Right kidney (tissue), 1 donor: ENCODE measurements at regions not wholly inside any gene's neighbourhood (a gene's known extent, or its start where the extent isn't known, plus 50 kb on each side); places are given as distances from the start of the nearest gene placed in this dataset.

ENCODE experiments used
- DNase-seq: peaks from one replicate; pipeline ENCODE4 v3.0.0-alpha.2; 2016

DNA sequence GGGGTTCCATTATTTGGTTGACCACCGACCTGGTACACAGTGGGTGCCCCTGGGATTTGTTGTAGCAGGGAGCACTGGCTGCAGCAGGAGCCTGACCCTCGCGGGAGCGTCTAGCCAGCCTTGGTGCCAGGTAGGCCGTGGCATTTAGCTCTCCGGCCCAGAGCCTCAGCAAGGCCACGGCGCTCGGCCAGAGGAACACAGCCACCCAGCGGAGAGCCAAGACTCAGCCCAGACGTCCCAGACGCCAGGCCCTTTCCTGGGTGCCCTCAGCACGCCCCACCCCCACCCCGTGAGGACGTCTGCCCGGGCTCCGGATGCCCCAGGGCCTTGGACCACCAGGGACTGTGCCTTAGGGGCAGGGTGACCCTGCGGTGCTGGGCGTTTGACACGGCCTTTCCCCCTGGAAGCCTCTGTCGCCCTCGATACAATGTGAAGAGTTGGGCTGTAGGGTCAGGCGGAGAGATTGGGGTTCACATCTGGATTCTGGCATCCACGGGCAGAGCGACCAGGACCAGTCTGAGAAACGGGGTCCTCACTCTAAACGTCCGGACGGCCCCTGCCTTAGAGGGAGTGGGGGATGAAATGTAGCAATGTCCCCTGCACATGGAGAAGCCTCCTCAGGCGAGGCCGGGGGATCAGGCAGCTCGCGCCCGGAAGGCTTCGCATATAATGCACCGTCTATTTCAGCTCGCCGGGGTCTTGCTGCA, 99.2 kb upstream of the FGF3 start:
- DNase-seq: peak; percentile 57

DNA sequence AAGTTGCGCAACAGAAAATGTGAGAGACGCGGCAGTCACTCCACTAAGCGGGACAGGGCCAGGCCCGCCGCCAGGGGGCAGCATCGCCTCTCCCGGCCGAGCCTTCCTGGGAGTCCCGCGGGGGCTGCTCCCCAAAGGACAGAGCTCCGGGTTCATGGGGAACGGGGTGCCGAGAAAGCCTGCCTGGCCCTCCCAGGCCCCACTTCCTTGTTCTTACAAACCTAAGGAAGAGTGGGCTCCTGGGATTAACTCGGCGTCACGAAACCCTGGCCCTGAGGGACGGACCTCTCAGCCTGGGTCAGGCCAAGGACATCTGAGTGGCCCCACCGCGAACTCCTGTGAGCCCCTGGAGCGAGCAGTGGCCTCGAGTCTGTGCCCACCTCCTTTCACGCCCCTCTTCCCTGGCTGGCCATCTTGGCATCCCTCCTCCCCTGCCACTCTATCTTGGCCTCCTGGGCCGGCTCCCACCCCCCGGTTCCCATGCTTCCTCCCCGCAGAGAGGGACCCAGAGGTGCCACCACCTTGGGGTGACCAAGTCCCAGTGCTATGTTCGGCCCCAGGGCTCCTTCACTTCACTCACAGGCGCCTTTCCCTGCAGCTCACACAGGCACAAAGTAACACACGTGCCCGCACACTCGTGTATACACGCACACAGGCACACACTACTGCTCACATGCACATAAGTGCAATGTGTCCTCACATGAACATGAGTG, 99.9 kb upstream of the FGF3 start:
- DNase-seq: peak; percentile 79

DNA sequence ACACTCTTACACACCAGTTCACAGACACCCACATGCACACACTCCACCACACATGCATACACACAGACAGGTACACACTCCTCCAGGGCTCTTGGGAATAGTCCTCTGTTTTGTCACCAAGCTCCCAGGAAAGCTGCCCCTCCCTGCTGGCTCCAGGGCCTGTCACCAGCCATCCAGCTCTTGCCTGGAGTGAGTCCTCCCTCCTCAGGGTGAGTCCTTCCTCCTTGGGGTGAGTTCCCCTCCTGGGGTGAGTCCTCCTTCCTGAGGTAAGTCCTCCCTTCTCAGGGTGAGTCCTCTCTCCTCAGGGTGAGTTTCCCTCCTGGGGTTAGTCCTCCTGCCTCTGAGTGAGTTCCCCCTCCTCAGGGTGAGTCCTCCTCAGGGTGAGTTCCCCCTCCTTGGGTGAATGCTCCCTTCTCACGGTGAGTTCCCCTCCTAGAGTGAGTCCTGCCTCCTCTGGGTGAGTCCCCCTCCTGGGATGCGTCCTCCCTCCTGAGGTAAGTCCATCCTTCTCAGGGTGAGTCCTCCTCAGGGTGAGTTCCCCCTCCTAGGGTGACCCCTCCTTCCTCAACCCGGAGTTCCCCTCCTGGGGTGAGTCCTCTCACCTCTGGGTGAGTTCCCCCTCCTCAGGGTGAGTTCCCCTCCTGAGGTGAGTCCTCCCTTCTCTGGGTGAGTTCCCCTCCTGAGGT, 100.6 kb upstream of the FGF3 start:
- DNase-seq: no peak

- no peak for DNase-seq
These were observed 101.3 kb upstream of the FGF3 start for GRCh38 chr11:69920345-69921127.

DNA sequence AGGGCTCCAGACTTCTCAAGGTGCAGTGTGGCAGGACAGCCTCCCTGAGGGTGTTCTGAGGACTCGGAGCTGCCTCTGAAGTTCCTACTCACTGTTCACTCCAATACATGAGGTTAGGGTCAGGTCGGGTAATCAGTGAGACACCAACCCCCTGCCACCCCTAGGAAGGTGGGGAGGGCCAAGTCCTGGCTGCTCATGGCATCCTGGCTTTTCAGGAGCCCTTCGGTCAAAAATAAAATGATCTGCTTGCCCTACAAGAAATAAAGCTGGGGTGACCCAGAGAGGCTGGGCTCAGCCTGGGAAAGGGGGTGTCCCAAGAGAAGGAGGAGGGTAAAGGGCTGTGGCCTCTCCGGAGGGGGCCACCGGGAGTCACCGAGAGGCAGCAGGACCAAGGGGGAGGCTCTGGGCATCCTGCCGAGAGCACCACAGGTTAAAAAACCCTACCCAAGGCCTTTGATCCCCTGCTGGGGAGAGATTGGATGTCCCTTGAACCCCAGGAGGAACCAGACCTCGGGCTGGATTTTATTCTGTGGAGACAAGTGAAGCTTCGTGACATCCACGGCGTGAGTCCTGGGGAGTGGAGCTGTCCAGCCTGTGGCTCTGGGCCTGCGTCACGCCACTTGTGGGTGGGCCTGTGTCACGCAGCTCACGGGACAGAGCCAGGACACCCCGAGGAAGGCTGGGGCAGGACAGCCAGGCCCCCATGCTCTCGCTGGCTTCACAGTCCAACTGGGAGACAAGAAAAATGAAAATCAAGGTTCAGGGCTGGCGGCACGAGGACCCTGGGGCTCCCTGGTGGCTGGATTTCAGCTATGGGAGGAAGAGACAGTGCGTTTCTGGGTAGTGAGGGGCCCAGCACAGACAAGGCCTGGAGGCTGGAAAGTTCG, 102.2 kb upstream of the FGF3 start:
- DNase-seq: no peak

DNA sequence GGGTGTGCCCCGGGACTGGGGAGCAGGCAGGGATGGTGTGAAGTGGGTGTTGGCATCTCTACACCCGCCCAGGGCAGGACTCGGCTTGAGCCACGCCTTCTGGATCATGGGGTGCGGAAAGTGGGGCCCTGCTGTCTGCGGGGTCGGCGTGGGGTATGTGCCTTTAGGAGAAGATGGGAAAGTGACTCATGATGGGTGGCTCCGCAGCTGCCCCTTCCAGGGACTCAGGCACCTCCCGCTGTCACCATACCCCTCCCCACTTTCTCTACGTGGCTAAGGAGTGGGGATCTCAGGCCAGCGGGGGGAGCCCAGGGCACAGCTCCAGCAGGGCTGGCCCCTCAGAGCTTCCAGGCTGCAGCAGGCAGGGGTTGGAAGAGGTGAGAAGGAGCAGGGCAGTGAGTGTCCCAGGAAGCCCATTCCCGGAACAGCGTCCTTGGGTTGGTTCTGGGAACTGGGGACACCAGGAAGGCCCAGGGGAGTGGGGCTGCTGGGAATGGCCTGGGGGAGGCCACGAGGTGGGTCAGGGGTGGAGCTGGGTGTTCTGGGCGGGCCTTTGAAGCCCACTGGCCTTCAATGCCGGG, 102.9 kb upstream of the FGF3 start:
- no peak for DNase-seq

- no peak for DNase-seq
These were observed 103.4 kb upstream of the FGF3 start for GRCh38 chr11:69922596-69923111.

- DNase-seq: no peak
These were observed 104.0 kb upstream of the FGF3 start for GRCh38 chr11:69923196-69923595.

- no peak for DNase-seq
These were observed 104.6 kb upstream of the FGF3 start for GRCh38 chr11:69923641-69924307.

DNA sequence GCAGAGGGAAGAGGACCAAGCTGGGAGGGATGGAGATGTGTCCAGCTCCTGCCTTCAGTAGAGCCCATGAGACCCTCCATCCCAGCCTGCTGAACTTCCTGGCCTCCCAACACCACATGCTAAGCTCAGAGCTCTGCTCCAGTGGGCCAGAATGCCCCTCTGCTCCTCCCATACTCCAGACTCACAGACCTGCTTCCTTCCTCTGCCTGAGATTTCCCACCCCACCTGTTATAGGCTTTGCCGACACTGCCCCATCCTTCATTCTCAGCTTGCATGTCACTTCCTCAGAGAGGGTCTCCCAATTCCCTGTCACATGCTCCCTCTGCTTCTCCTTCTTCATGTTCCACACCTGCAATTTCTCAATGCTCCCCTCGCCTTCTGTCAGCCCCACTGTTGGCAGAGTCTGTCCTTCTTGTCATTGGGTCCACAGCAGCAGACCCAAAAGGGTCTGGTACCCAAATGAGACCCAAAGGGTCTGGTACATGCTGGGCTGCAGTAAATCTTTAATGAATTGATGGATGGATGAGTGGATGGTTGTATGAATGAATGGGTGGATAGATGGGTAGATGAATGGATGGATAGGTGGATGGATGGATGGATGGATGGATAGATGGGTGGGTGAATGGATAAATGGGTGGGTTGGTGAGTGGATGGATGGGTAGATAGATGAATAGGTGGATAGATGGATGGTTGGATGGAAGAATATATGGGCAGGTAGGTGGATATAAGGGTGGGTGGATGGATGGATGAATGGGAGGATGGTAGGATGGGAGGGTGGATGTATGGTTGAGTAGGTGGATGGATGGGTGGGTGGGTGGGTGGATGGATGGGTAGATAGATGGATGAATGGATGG, 105.3 kb upstream of the FGF3 start:
- DNase-seq: no peak

GRCh38 chr11:69925366-69926196, 106.4 kb upstream of the FGF3 start:
- DNase-seq: no peak

GRCh38 chr11:69926376-69927050, 107.3 kb upstream of the FGF3 start:
- DNase-seq: no peak

- DNase-seq: no peak
These were observed 108.9 kb upstream of the FGF3 start for GRCh38 chr11:69928121-69928520.

DNA sequence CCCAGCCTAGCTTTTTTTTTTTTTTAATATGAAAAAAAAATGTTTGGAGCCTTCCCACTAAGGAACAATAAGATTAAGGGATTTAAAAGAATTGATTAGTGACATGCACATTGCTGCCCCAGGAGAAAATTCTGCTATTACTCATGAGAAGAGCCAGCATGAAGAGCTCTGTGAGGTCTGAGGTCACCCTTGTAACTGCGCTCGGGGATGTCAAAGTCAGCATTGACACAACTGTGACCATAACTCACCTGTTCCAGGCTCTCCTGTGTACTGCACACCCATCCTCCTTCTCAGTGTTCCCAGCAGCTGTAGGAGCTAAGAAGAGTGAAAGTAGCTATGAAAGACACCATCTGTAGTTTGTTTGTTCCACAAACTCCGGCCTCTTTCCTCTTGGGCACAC, 109.8 kb upstream of the FGF3 start:
- no peak for DNase-seq

- DNase-seq: no peak
These were observed 111.2 kb upstream of the FGF3 start for GRCh38 chr11:69930081-69931059.

- no peak for DNase-seq
These were observed 112.1 kb upstream of the FGF3 start for GRCh38 chr11:69931060-69931910.
